Tibial artery (tissue), 4 donors: ENCODE measurements at regions not wholly inside any gene's neighbourhood (a gene's known extent, or its start where the extent isn't known, plus 50 kb on each side); places are given as distances from the start of the nearest gene placed in this dataset.

Experiments
- DNase-seq, 2 donors: peaks; one replicate each; pipeline ENCODE4 v3.0.0-alpha.2; 2019
- H3K27ac ChIP-seq, 2 donors: fragments of 200-600 bp; sonication (generic) in 1 of 2; 1 replicate in 1 of 2; 2 replicates in 1 of 2; pipeline ENCODE4 v1.5.1; 2018 to 2019; ENCODE audit warnings: mild to moderate bottlenecking in 1 of 2
- H3K27me3 ChIP-seq, 2 donors: fragments of 200-600 bp; sonication (generic) in 1 of 2; one replicate each; pipeline versions ENCODE4 v1.5.1 to v1.6.0; 2016 to 2019
- H3K36me3 ChIP-seq, 3 donors: fragments of 200-600 bp; sonication (generic) in 2 of 3; one replicate each; pipeline ENCODE4 v1.5.1; 2016 to 2019; ENCODE audit warnings: mild to moderate bottlenecking in 2 of 3
- H3K4me1 ChIP-seq, 4 donors: fragments of 200-600 bp; sonication (generic) in 2 of 4; 1 replicate in 3 of 4; 2 replicates in 1 of 4; pipeline ENCODE4 v1.5.1; 2016 to 2019
- H3K4me3 ChIP-seq, 2 donors: fragments of 200-600 bp; sonication (generic) in 1 of 2; 1 replicate in 1 of 2; 2 replicates in 1 of 2; pipeline ENCODE4 v1.5.1; 2018 to 2019; ENCODE audit warnings: mild to moderate bottlenecking in 2 of 2
- H3K9me3 ChIP-seq, 3 donors: fragments of 200-600 bp; sonication (generic) in 1 of 3; one replicate each; pipeline ENCODE4 v1.5.1; 2016 to 2019
- CTCF ChIP-seq, 2 experiments: fragments of 200-600 bp in 1 of 2; fragments of 450-650 bp in 1 of 2; IDR thresholded peaks; one replicate each; pipeline ENCODE4 v1.5.1; 2017 to 2019; ENCODE audit warnings: antibody characterized with exemption in 2 of 2, mild to moderate bottlenecking in 1 of 2, moderate library complexity in 1 of 2
- intact Hi-C: fragments of 100-400 bp; cut with DNase I; formaldehyde crosslinking; loops from one replicate; pipeline ENCODE4 v1.15.0; 2023; ENCODE audit warnings: low total_unique reads

DNA sequence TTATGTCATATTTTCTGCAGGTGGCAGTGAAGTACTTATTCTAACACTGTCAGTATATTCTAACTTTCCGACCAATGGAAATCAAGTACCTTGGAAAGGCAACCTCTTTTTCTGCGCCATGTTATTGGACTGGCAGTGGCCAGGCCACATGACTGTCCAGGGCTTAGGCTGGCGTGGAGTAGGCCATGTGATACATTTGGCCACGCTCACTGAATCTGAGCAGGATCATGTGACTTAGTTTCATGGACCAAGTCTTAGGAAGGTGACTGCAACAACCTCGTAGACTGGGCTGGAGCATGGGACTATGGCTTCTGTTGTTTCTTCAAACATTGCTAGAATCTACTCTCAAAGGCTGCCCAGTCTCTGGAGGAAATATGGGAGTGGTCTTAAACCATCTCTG lies 60.4 kb upstream of the HAAO start:
- intact Hi-C loops: no loop called here

DNA sequence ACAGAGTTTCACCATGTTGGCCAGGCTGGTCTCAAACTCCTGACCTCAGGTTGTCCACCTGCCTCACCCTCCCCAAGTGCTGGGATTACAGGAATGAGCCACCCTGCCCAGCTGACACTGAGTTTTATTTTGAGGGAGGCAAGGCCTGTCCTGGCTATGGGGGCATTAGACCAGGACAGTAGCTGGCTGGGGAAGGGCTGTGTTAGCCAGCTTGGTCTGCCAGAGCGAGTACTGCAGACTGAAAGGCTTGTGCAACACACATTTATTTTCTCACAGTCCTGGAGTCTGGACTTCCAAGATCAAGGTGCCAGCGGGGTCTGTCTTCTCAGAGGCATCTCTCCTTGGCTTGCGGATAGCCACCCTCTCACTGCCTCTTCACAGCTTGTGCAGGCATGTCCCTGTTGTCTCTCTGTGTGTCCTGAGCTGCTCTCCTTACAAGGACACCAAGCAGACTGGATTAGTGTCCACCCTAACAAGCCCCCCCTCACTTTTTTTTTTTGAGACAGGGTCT lies 59.4 kb upstream of the HAAO start:
- DNase-seq: peak; percentile 20 to 63
- TF ChIP-seq CTCF (IDR thresholded peaks at IDR 0.05): no peak
- intact Hi-C loops: no loop called here

More for the DNA sequence above, 60.4 kb upstream of the HAAO start:
- Histone ChIP-seq H3K4me3 (no peak overlapping the region), H3K27ac (no peak overlapping the region), H3K4me1 (peaks cover 4 to 48% (median 38%) of the 10 kb centered on the region in 4 donors), H3K9me3 (no peaks in the 10 kb centered on the region), H3K27me3 (no peaks in the 10 kb centered on the region), H3K36me3 (no peaks in the 10 kb centered on the region)
- TF ChIP-seq CTCF (IDR thresholded peaks at IDR 0.05): no peak
- peak; percentile 11 to 59 for DNase-seq

DNA sequence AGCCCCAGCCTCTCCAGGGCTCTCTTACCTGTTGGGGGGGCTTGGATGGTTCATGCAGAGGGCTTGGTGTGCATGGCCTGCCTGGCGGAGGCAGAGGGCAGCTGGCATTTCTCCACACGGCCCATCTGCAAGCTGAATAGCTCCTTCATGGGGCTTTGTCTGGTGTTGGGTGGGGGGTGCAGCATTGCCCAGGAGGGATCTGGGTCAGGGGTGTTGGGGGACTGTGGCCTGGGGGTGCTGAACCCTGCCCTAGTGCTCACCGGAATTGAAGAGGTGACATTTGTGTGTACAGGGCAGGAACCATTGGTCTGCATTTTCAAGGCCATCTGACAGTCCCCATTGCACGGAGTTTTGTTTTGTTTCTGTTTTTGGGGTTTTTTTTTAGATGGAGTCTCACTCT lies 58.8 kb upstream of the HAAO start:
- no peak for TF ChIP-seq CTCF (IDR thresholded peaks at IDR 0.05)
- no peaks in the 10 kb centered on the region for H3K36me3 ChIP-seq
- DNase-seq: peak; percentile 18 to 57
- intact Hi-C loops: no loop called here
- no peaks in the 10 kb centered on the region for H3K27me3 ChIP-seq
- H3K27ac ChIP-seq: no peak overlapping the region
- no peaks in the 10 kb centered on the region for H3K9me3 ChIP-seq
- H3K4me3 ChIP-seq: no peak overlapping the region
- peaks cover 6 to 62% (median 53%) of the 10 kb centered on the region in 4 donors for H3K4me1 ChIP-seq

More for the DNA sequence above, 59.4 kb upstream of the HAAO start:
- Histone ChIP-seq H3K27ac (no peak overlapping the region), H3K9me3 (no peaks in the 10 kb centered on the region), H3K36me3 (no peaks in the 10 kb centered on the region), H3K27me3 (no peaks in the 10 kb centered on the region), H3K4me3 (no peak overlapping the region), H3K4me1 (peaks cover 6 to 56% (median 48%) of the 10 kb centered on the region in 4 donors)

GRCh38 chr2:42850016-42850805 lies 57.8 kb upstream of the HAAO start:
- peak; percentile 10 to 63 for DNase-seq
- H3K4me1 ChIP-seq: peaks cover 6 to 72% (median 63%) of the 10 kb centered on the region in 4 donors

GRCh38 chr2:42849311-42849710 lies 56.9 kb upstream of the HAAO start:
- no peaks in the 10 kb centered on the region for H3K36me3 ChIP-seq
- intact Hi-C loops: no loop called here
- TF ChIP-seq CTCF (IDR thresholded peaks at IDR 0.05): no peak
- no peak overlapping the region for H3K4me3 ChIP-seq
- H3K27me3 ChIP-seq: no peaks in the 10 kb centered on the region
- peak; percentile 3 to 53 for DNase-seq
- H3K9me3 ChIP-seq: no peaks in the 10 kb centered on the region
- H3K4me1 ChIP-seq: peaks cover 6 to 74% (median 67%) of the 10 kb centered on the region in 4 donors
- peak overlapping the region; percentile 41 to 78 for H3K27ac ChIP-seq

More at GRCh38 chr2:42850016-42850805, 57.8 kb upstream of the HAAO start:
- no peaks in the 10 kb centered on the region for H3K27me3 ChIP-seq
- no peak overlapping the region for H3K4me3 ChIP-seq
- TF ChIP-seq CTCF (IDR thresholded peaks at IDR 0.05): no peak
- H3K27ac ChIP-seq: no peak overlapping the region
- no peaks in the 10 kb centered on the region for H3K36me3 ChIP-seq
- no peaks in the 10 kb centered on the region for H3K9me3 ChIP-seq
- intact Hi-C loops: no loop called here
